ENCODE measurements at regions not wholly inside any gene's neighbourhood (a gene's known extent, or its start where the extent isn't known, plus 50 kb on each side); places are given as distances from the start of the nearest gene placed in this dataset.

- DNase-seq (ENCODE audit: low spot score) = no peak
Observed at GRCh38 chr20:18971121-18971520, 157.5 kb downstream of the SCP2D1 start.

DNA sequence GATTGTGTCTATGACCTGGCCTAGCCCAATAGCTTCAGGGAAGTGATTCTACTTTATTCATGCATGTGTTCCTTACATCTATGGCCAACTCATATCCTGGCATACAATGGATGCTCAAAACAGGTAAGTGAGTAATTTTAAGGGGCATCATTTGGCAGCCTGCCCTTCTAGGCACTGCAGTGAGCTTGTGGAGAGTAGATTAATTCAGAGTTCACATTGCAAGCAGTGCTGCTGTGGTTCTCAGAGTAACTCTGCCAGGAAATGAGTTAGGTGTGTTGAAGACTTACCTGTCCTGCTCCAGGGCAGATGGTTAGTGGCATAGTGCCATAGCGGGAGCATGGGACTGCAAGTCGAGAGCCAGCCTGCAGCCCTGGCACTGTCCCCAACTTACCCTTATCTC, 158.0 kb downstream of the SCP2D1 start:
- no peak for DNase-seq (ENCODE audit: low spot score)

DNA sequence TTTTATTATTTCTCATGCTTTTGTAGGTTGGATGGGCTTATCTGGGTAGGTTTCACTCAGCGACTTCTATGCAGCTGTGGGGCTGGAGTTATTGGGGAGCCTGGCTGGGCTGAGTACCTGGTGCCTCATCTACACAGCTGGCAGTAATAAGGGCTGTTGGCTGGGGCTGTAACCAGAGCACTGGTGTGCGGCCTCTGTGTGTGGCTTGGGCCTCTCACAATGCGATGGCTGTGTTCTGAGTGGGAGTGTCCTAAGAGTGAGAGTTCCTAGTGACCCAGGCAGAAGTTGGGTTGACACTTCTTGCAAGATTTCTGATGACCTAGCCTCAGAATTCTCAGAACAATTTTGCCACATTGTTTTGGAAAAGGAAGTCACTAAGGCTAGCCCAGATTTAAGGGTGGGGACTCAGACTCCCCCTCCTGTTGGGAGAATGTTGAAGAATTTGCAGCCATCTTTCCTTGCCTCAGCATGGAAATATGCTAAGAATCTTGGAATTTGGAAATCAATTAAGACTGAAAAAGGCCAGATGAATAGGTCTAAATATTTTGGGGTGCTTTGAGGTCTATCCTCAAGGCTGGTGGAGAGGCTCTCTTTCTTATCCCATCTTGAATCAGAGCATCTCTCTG, 158.8 kb downstream of the SCP2D1 start:
- DNase-seq (ENCODE audit: low spot score) = no peak

DNA sequence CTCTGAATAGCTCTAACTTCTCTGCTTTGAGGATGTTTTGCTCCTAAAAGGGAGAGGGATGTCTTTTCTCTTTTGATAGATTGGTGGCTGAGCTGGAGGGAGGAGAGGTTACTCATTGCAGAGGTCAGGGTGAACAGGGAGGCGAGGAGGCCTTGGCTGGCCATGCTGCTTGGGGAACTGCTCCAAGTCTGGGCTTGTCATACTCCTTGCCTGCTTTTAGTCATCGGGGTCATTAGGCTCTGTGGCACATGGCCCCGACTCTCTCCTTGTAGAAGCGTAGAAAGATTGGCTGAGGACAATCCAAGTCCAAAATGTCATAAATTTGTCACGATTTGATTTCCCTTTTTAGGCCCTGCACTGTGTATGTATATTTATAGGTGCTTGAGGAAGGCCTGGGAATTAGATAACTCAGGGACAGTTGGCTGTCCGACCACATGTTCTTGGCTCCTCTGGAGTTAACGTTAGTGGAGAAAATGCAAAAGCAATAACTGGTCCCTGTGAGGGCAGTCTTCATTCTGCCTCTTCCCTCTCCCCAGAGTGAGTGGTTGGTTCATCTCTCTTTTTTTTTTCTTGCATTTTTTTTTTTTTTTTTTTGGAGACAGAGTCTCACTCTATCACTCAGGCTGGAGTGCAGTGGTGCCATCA, 160.1 kb downstream of the SCP2D1 start:
- DNase-seq (ENCODE audit: low spot score) = peak; percentile 66

- DNase-seq (ENCODE audit: low spot score) = no peak
Observed at GRCh38 chr20:18974660-18975059, 161.1 kb downstream of the SCP2D1 start.

DNA sequence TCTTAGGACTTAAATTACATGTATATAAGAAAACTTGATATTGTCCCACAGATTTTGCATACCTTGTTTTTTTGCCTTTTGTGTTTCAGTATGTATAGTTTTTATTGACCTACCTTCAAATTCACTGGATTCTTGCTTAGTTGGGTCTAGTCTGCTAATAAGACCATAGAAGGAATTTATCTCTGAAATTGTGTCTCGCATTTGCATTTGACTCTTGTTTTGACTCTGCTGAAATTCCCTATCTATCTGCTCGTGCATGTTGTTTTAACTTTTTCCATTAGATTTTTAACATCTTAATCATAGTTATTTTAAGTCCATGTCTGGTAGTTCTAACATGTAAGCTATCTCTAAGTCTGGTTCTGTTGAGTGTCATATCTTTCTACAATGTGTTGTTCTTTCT, 163.9 kb downstream of the SCP2D1 start:
- DNase-seq (ENCODE audit: low spot score) = no peak

- no peak for DNase-seq (ENCODE audit: low spot score)
Observed at GRCh38 chr20:18978311-18978710, 164.7 kb downstream of the SCP2D1 start.

GRCh38 chr20:18979132-18979531, 165.5 kb downstream of the SCP2D1 start:
- no peak for DNase-seq (ENCODE audit: low spot score)

DNA sequence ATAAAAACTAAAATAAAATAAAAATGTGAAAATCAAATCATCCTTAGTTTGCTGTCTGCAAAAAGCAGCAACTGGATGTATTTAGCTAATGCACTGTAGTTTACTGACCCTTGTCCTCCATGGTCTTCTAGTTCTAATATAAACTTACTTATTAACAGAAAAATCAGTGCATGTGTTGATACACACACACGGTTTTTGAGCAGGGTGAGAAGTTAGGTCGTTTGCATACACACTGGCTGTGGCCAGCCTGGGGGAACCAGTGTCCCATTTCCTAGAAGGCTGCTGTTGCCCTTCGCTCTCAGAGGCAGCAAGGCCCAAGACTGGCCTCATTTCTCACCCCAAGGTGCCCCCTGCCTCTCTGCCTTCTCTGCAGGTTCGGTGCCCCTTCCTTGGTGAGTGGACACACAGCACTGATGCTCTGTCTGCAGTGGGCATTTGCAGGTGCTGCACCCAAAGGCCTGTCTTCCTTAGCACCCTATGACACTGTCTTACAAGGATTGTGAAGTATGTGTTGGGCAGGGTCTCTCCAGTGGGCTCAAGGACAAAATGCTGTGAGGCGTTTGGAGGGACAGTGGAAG, 168.5 kb downstream of the SCP2D1 start:
- DNase-seq (ENCODE audit: low spot score) = no peak

- DNase-seq (ENCODE audit: low spot score) = peak; percentile 39
Observed at GRCh38 chr20:18983796-18984195, 170.2 kb downstream of the SCP2D1 start.

GRCh38 chr20:18984238-18985200, 170.9 kb downstream of the SCP2D1 start:
- peak; percentile 29 for DNase-seq (ENCODE audit: low spot score)

DNA sequence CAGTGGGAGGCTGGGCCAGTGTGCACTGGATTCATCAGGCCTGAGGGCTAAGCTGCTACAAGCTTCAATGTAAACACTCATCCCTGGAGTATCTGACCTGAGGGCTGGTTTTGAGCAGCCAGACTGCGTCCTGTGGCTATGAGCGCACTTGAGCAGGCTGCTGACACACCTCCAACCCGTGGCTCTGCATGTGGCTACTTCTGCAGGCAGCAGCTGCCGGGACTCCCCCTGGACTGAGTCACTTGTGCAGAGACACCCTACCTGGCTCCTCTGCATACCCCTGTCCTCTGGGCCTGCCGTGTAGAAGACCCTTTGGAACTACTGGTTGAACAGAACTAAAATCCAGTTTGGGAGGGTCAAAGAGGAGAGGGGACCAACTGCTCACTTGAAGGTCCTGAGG, 172.0 kb downstream of the SCP2D1 start:
- peak; percentile 30 for DNase-seq (ENCODE audit: low spot score)

DNA sequence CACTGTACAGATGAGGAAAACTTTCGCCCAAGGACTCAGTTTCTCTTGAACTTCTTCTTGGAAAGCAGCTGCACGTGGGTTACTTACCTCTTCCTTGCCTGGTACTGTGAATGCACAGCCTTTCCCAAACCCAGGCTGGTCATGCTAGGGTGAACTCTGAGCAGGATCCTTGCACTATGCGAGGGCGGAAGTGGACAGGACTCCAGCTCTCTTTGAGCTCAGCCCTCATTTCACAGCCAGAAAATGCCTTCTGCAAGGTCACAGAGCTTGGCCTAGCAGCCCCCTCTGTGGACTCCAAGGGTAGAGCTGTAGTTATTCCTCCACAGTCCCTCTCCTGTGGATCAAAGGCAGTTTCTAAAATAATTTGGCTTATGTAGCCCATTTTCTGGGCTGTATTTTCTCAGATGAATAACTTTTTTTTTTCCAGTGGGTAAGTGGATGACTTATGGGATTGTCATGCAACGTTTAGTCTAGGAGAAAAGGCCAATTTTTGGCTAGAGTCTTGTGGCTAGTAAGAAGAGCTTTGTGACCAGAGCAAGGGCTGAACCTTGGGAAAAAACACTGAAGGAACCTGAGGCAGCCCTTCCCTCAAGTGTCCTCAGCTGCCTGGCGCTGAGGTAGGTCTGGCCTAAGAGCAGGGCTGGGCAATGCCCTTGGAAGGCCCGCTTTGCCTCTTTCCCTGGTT, 172.7 kb downstream of the SCP2D1 start:
- DNase-seq (ENCODE audit: low spot score) = peak; percentile 28

GRCh38 chr20:18986895-18987580, 173.5 kb downstream of the SCP2D1 start:
- DNase-seq (ENCODE audit: low spot score) = peak; percentile 37

- DNase-seq (ENCODE audit: low spot score) = peak; percentile 25
Observed at GRCh38 chr20:18987781-18988360, 174.3 kb downstream of the SCP2D1 start.

GRCh38 chr20:18988701-18989100, 175.1 kb downstream of the SCP2D1 start:
- peak; percentile 30 for DNase-seq (ENCODE audit: low spot score)

GRCh38 chr20:18989736-18990474, 176.3 kb downstream of the SCP2D1 start:
- DNase-seq (ENCODE audit: low spot score) = peak; percentile 79

- no peak for DNase-seq (ENCODE audit: low spot score)
Observed at GRCh38 chr20:18991012-18991411, 177.4 kb downstream of the SCP2D1 start.

DNA sequence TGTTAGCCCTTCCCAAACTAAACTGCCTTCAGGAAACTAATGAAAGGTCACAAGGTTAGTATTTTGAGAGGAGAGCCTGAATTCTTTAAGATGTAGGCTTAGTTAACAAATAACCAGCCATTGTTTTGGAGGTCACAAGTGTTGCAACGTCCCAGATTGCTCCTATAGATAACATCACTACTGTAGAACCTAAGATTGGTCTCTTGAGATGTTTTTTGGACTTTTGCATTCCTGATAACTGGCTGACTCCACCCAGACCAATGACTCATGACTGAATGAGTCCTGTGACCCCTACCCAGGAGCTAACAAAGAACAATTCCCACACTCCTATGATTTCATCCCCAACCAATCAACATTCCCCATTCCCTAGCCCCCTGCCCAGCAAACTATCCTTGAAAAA, 178.8 kb downstream of the SCP2D1 start:
- DNase-seq (ENCODE audit: low spot score) = no peak

DNA sequence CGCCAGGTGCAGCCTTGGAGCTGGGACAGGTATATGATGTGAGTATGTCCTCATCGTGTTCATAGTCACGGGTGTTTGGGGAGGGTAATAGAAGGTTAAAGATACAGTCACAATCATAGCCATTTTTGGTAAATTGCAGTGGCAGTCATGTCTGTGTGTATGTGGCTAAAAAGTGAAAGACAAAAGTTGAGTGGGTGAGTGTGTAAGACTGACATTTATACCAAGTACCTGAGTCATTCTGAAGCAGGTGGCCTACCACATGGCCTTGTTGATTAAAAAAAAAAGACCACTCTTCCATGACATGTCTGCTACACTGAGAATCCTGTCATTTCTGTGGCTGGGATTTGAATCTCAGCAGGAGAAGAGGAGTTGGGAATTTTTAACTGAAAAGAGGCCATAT, 181.9 kb downstream of the SCP2D1 start:
- no peak for DNase-seq (ENCODE audit: low spot score)

Data from ureter (tissue), 1 donor.